ENCODE measurements at regions not wholly inside any gene's neighbourhood (a gene's known extent, or its start where the extent isn't known, plus 50 kb on each side); places are given as distances from the start of the nearest gene placed in this dataset.

GRCh38 chr20:57071954-57072583 is 194.4 kb downstream of the BMP7 start:
- Histone ChIP-seq H3K27ac (ENCODE audit: insufficient read depth, low read length, poor library complexity, severe bottlenecking) (no peak overlapping the region), H3K27me3 (ENCODE audit: control insufficient read depth, insufficient read depth, low read length) (no peaks in the 10 kb centered on the region), H3K36me3 (ENCODE audit: control insufficient read depth, insufficient read depth, low read length) (no peaks in the 10 kb centered on the region), H3K4me1 (ENCODE audit: control insufficient read depth, insufficient read depth, low read length, poor library complexity, severe bottlenecking) (no peaks in the 10 kb centered on the region), H3K9me3 (ENCODE audit: control insufficient read depth in 2 of 2, low read length in 2 of 2) (no peaks in the 10 kb centered on the region), H3K4me3 (ENCODE audit: low read depth, low read length) (no peak overlapping the region)
- ATAC-seq (ENCODE audit: low read depth in 2 of 2) (no peak), DNase-seq (no peak)
- Mint-ChIP-seq H3K4me3 (no peak overlapping the region), H3K27ac (no peak overlapping the region), H3K4me1 (peaks cover 0 to 4% (median under 1%) of the 10 kb centered on the region in 4 donors), H3K27me3 (peaks cover 25% of the 10 kb centered on the region), H3K36me3 (no peaks in the 10 kb centered on the region), H3K9me3 (peaks cover 0 to 5% (median 2%) of the 10 kb centered on the region in 7 donors)

- no peaks in the 10 kb centered on the region for H3K4me1 ChIP-seq (ENCODE audit: control insufficient read depth, insufficient read depth, low read length, poor library complexity, severe bottlenecking)
- ATAC-seq (ENCODE audit: low read depth in 2 of 2) (no peak), DNase-seq (no peak)
- H3K9me3 ChIP-seq (ENCODE audit: control insufficient read depth in 2 of 2, low read length in 2 of 2), result peaks cover 5 to 6% of the 10 kb centered on the region in 2 experiments
- no peak overlapping the region for H3K27ac ChIP-seq (ENCODE audit: insufficient read depth, low read length, poor library complexity, severe bottlenecking)
- no peak overlapping the region for H3K4me3 ChIP-seq (ENCODE audit: low read depth, low read length)
- Mint-ChIP-seq H3K9me3 (peaks cover 0 to 13% (median 4%) of the 10 kb centered on the region in 7 donors), H3K4me1 (peaks cover 0 to 4% (median under 1%) of the 10 kb centered on the region in 4 donors), H3K27me3 (peaks cover 25% of the 10 kb centered on the region), H3K36me3 (no peaks in the 10 kb centered on the region), H3K27ac (no peak overlapping the region), H3K4me3 (no peak overlapping the region)
- H3K27me3 ChIP-seq (ENCODE audit: control insufficient read depth, insufficient read depth, low read length), result no peaks in the 10 kb centered on the region
- no peaks in the 10 kb centered on the region for H3K36me3 ChIP-seq (ENCODE audit: control insufficient read depth, insufficient read depth, low read length)
These were observed 193.0 kb downstream of the BMP7 start for GRCh38 chr20:57073402-57073801.

GRCh38 chr20:57074386-57074785 is 192.1 kb downstream of the BMP7 start:
- Mint-ChIP-seq H3K4me3 (no peak overlapping the region), H3K27me3 (peaks cover 24% of the 10 kb centered on the region), H3K9me3 (peaks cover 0 to 20% (median 8%) of the 10 kb centered on the region in 7 donors), H3K27ac (no peak overlapping the region), H3K4me1 (peaks cover 0 to 4% (median under 1%) of the 10 kb centered on the region in 4 donors), H3K36me3 (no peaks in the 10 kb centered on the region)
- ATAC-seq (ENCODE audit: low read depth in 2 of 2) (no peak), DNase-seq (no peak)
- no peaks in the 10 kb centered on the region for H3K4me1 ChIP-seq (ENCODE audit: control insufficient read depth, insufficient read depth, low read length, poor library complexity, severe bottlenecking)
- H3K9me3 ChIP-seq (ENCODE audit: control insufficient read depth in 2 of 2, low read length in 2 of 2), result peaks cover 10 to 13% of the 10 kb centered on the region in 2 experiments
- H3K4me3 ChIP-seq (ENCODE audit: low read depth, low read length), result no peak overlapping the region
- H3K36me3 ChIP-seq (ENCODE audit: control insufficient read depth, insufficient read depth, low read length), result no peaks in the 10 kb centered on the region
- no peaks in the 10 kb centered on the region for H3K27me3 ChIP-seq (ENCODE audit: control insufficient read depth, insufficient read depth, low read length)
- H3K27ac ChIP-seq (ENCODE audit: insufficient read depth, low read length, poor library complexity, severe bottlenecking), result no peak overlapping the region

- Histone ChIP-seq H3K4me3 (ENCODE audit: low read depth, low read length) (no peak overlapping the region), H3K27ac (ENCODE audit: insufficient read depth, low read length, poor library complexity, severe bottlenecking) (no peak overlapping the region)
These were observed 191.3 kb downstream of the BMP7 start for GRCh38 chr20:57075181-57075580.

GRCh38 chr20:57075603-57076002 is 190.8 kb downstream of the BMP7 start:
- Histone ChIP-seq H3K9me3 (ENCODE audit: control insufficient read depth in 2 of 2, low read length in 2 of 2) (peaks cover 17 to 20% of the 10 kb centered on the region in 2 experiments), H3K4me3 (ENCODE audit: low read depth, low read length) (no peak overlapping the region), H3K27me3 (ENCODE audit: control insufficient read depth, insufficient read depth, low read length) (no peaks in the 10 kb centered on the region), H3K36me3 (ENCODE audit: control insufficient read depth, insufficient read depth, low read length) (no peaks in the 10 kb centered on the region), H3K4me1 (ENCODE audit: control insufficient read depth, insufficient read depth, low read length, poor library complexity, severe bottlenecking) (no peaks in the 10 kb centered on the region), H3K27ac (ENCODE audit: insufficient read depth, low read length, poor library complexity, severe bottlenecking) (no peak overlapping the region)
- Mint-ChIP-seq H3K4me3 (no peak overlapping the region), H3K9me3 (peaks cover 0 to 27% (median 10%) of the 10 kb centered on the region in 7 donors), H3K4me1 (peaks cover 0 to 4% (median under 1%) of the 10 kb centered on the region in 4 donors), H3K36me3 (no peaks in the 10 kb centered on the region), H3K27ac (no peak overlapping the region), H3K27me3 (peaks cover 19% of the 10 kb centered on the region)
- DNase-seq (no peak), ATAC-seq (ENCODE audit: low read depth in 2 of 2) (no peak)

More at GRCh38 chr20:57075181-57075580, 191.3 kb downstream of the BMP7 start:
- ATAC-seq (ENCODE audit: low read depth in 2 of 2), result no peak
- no peak for DNase-seq
- Mint-ChIP-seq H3K4me1 (peaks cover 0 to 4% (median under 1%) of the 10 kb centered on the region in 4 donors), H3K4me3 (no peak overlapping the region), H3K27ac (no peak overlapping the region), H3K36me3 (no peaks in the 10 kb centered on the region), H3K9me3 (peaks cover 0 to 27% (median 10%) of the 10 kb centered on the region in 7 donors), H3K27me3 (peaks cover 22% of the 10 kb centered on the region)
- Histone ChIP-seq H3K4me1 (ENCODE audit: control insufficient read depth, insufficient read depth, low read length, poor library complexity, severe bottlenecking) (no peaks in the 10 kb centered on the region), H3K9me3 (ENCODE audit: control insufficient read depth in 2 of 2, low read length in 2 of 2) (peaks cover 17 to 20% of the 10 kb centered on the region in 2 experiments), H3K36me3 (ENCODE audit: control insufficient read depth, insufficient read depth, low read length) (no peaks in the 10 kb centered on the region), H3K27me3 (ENCODE audit: control insufficient read depth, insufficient read depth, low read length) (no peaks in the 10 kb centered on the region)

GRCh38 chr20:57076152-57076652 is 190.2 kb downstream of the BMP7 start:
- H3K9me3 ChIP-seq (ENCODE audit: control insufficient read depth in 2 of 2, low read length in 2 of 2), result peaks cover 17 to 20% of the 10 kb centered on the region in 2 experiments
- ATAC-seq (ENCODE audit: low read depth in 2 of 2), result no peak
- no peak overlapping the region for H3K4me3 ChIP-seq (ENCODE audit: low read depth, low read length)
- no peak overlapping the region for H3K27ac ChIP-seq (ENCODE audit: insufficient read depth, low read length, poor library complexity, severe bottlenecking)
- Mint-ChIP-seq H3K9me3 (peaks cover 0 to 27% (median 10%) of the 10 kb centered on the region in 7 donors), H3K27ac (peak overlapping the region in 1 of 3 donors; percentile 29), H3K27me3 (peaks cover 17% of the 10 kb centered on the region), H3K4me1 (peaks cover 0 to 2% (median under 1%) of the 10 kb centered on the region in 4 donors), H3K36me3 (no peaks in the 10 kb centered on the region), H3K4me3 (no peak overlapping the region)
- no peaks in the 10 kb centered on the region for H3K4me1 ChIP-seq (ENCODE audit: control insufficient read depth, insufficient read depth, low read length, poor library complexity, severe bottlenecking)
- DNase-seq, result no peak
- H3K27me3 ChIP-seq (ENCODE audit: control insufficient read depth, insufficient read depth, low read length), result no peaks in the 10 kb centered on the region
- H3K36me3 ChIP-seq (ENCODE audit: control insufficient read depth, insufficient read depth, low read length), result no peaks in the 10 kb centered on the region

GRCh38 chr20:57076951-57077350 is 189.5 kb downstream of the BMP7 start:
- H3K4me3 Mint-ChIP-seq, result no peak overlapping the region
- no peak overlapping the region for H3K27ac Mint-ChIP-seq
- H3K4me1 ChIP-seq (ENCODE audit: control insufficient read depth, insufficient read depth, low read length, poor library complexity, severe bottlenecking), result no peaks in the 10 kb centered on the region
- H3K27ac ChIP-seq (ENCODE audit: insufficient read depth, low read length, poor library complexity, severe bottlenecking), result no peak overlapping the region
- no peak overlapping the region for H3K4me3 ChIP-seq (ENCODE audit: low read depth, low read length)
- H3K27me3 ChIP-seq (ENCODE audit: control insufficient read depth, insufficient read depth, low read length), result no peaks in the 10 kb centered on the region
- H3K9me3 ChIP-seq (ENCODE audit: control insufficient read depth in 2 of 2, low read length in 2 of 2), result peaks cover 17 to 20% of the 10 kb centered on the region in 2 experiments
- DNase-seq (no peak), ATAC-seq (ENCODE audit: low read depth in 2 of 2) (no peak)
- H3K36me3 ChIP-seq (ENCODE audit: control insufficient read depth, insufficient read depth, low read length), result no peaks in the 10 kb centered on the region
- H3K9me3 Mint-ChIP-seq, result peaks cover 0 to 27% (median 15%) of the 10 kb centered on the region in 7 donors
- peaks cover 0 to 2% (median 0%) of the 10 kb centered on the region in 4 donors for H3K4me1 Mint-ChIP-seq
- no peaks in the 10 kb centered on the region for H3K36me3 Mint-ChIP-seq
- H3K27me3 Mint-ChIP-seq, result peaks cover 15% of the 10 kb centered on the region

GRCh38 chr20:57078116-57078515 is 188.3 kb downstream of the BMP7 start:
- no peak for ATAC-seq (ENCODE audit: low read depth in 2 of 2)
- Histone ChIP-seq H3K4me3 (ENCODE audit: low read depth, low read length) (no peak overlapping the region), H3K4me1 (ENCODE audit: control insufficient read depth, insufficient read depth, low read length, poor library complexity, severe bottlenecking) (no peaks in the 10 kb centered on the region), H3K36me3 (ENCODE audit: control insufficient read depth, insufficient read depth, low read length) (no peaks in the 10 kb centered on the region), H3K9me3 (ENCODE audit: control insufficient read depth in 2 of 2, low read length in 2 of 2) (peaks cover 17 to 20% of the 10 kb centered on the region in 2 experiments), H3K27me3 (ENCODE audit: control insufficient read depth, insufficient read depth, low read length) (no peaks in the 10 kb centered on the region), H3K27ac (ENCODE audit: insufficient read depth, low read length, poor library complexity, severe bottlenecking) (no peak overlapping the region)
- Mint-ChIP-seq H3K36me3 (no peaks in the 10 kb centered on the region), H3K9me3 (peaks cover 0 to 27% (median 15%) of the 10 kb centered on the region in 7 donors), H3K27ac (no peak overlapping the region), H3K27me3 (peaks cover 8% of the 10 kb centered on the region), H3K4me1 (peaks cover 0 to 2% (median 0%) of the 10 kb centered on the region in 4 donors), H3K4me3 (no peak overlapping the region)
- no peak for DNase-seq
